B cell (primary cell): ENCODE measurements at regions not wholly inside any gene's neighbourhood (a gene's known extent, or its start where the extent isn't known, plus 50 kb on each side); places are given as distances from the start of the nearest gene placed in this dataset.

Source experiments
- ATAC-seq: fragments of 200-7000 bp; cut with Tn5 transposase; one replicate; pipeline ENCODE4 v1.10.0; 2021; ENCODE audit warnings: low read depth, mild to moderate bottlenecking, moderate number of reproducible peaks, moderate library complexity
- CTCF ChIA-PET: fragments of 350-600 bp; sonication (Branson Sonifier 250); formaldehyde crosslinking; loops from one replicate; lab custom pipeline; 2021; ENCODE audit warnings: antibody characterized with exemption, inconsistent platforms; lab: Charles Lee
- POLR2A ChIA-PET: fragments of 350-600 bp; sonication (Branson Sonifier 250); formaldehyde crosslinking; loops from one replicate; lab custom pipeline; 2021; ENCODE audit warnings: antibody characterized with exemption; lab: Charles Lee
- DNase-seq: peaks from one replicate; pipeline ENCODE4 v3.0.0; 2013
- H2AFZ ChIP-seq: 2 replicates; pipeline ENCODE4 v1.6.1; 2012; ENCODE audit warnings: mild to moderate bottlenecking, low read depth, low read length; ENCODE audit not compliant: insufficient read depth, poor library complexity, severe bottlenecking
- H3K27ac ChIP-seq, 2 donors: 1 replicate in 1 of 2; 2 replicates in 1 of 2; pipeline ENCODE4 v1.5.1; 2012 to 2013; ENCODE audit warnings: low read length in 2 of 2, mild to moderate bottlenecking in 2 of 2, moderate library complexity in 1 of 2
- H3K27me3 ChIP-seq, 4 experiments: fragments of 200-600 bp in 1 of 4; sonication (generic) in 1 of 4; replicated peaks in 1 of 4; 1 replicate in 2 of 4; 2 replicates in 2 of 4; pipeline versions ENCODE4 v1.6.1 to v1.7.0; 2013 to 2016; ENCODE audit warnings: low read length in 3 of 4, mild to moderate bottlenecking in 2 of 4, mixed read lengths in 1 of 4, moderate library complexity in 1 of 4; ENCODE audit not compliant: insufficient read depth in 4 of 4, control insufficient read depth in 3 of 4; ENCODE audit errors: control extremely low read depth in 1 of 4
- H3K36me3 ChIP-seq, 2 experiments: replicated peaks in 1 of 2; 1 replicate in 1 of 2; 2 replicates in 1 of 2; pipeline versions ENCODE4 v1.6.1 to v1.7.1; 2013; ENCODE audit warnings: low read length in 1 of 2; ENCODE audit not compliant: insufficient read depth in 2 of 2, control insufficient read depth in 1 of 2; ENCODE audit errors: control extremely low read depth in 1 of 2, extremely low read depth in 1 of 2
- H3K4me1 ChIP-seq, 2 donors: fragments of 200-600 bp in 1 of 2; sonication (generic) in 1 of 2; 1 replicate in 1 of 2; 2 replicates in 1 of 2; pipeline versions ENCODE4 v1.5.1 to v1.6.1; 2013 to 2017; ENCODE audit warnings: low read length in 2 of 2; ENCODE audit not compliant: control insufficient read depth in 2 of 2, insufficient read depth in 2 of 2
- H3K4me2 ChIP-seq: replicated peaks from 2 replicates; pipeline ENCODE3; 2012; ENCODE audit warnings: mild to moderate bottlenecking, low read depth, low read length; ENCODE audit not compliant: poor library complexity, severe bottlenecking
- H3K4me3 ChIP-seq, 5 experiments: fragments of 200-600 bp in 1 of 5; sonication (generic) in 1 of 5; 1 replicate in 3 of 5; 2 replicates in 2 of 5; pipeline versions ENCODE4 v1.5.1 to v1.7.0; 2011 to 2016; ENCODE audit warnings: low read length in 4 of 5, mild to moderate bottlenecking in 4 of 5, low read depth in 2 of 5, control low read depth in 1 of 5, moderate library complexity in 1 of 5; ENCODE audit not compliant: insufficient read depth in 1 of 5; ENCODE audit errors: control extremely low read depth in 1 of 5, extremely low read depth in 1 of 5
- H3K79me2 ChIP-seq: fragments of 200-600 bp; sonication (generic); one replicate; pipeline ENCODE4 v1.6.0; 2016; ENCODE audit warnings: low read length; ENCODE audit not compliant: control insufficient read depth, insufficient read depth
- H3K9ac ChIP-seq: fragments of 200-600 bp; sonication (generic); 2 replicates; pipeline ENCODE4 v1.6.1; 2017; ENCODE audit warnings: mild to moderate bottlenecking, low read length, moderate library complexity
- H3K9me3 ChIP-seq, 3 donors: one replicate each; pipeline versions ENCODE4 v1.6.1 to v1.7.1; 2013; ENCODE audit warnings: low read length in 2 of 3; ENCODE audit not compliant: control insufficient read depth in 2 of 3, insufficient read depth in 1 of 3; ENCODE audit errors: control extremely low read depth in 1 of 3
- H4K20me1 ChIP-seq: 2 replicates; pipeline ENCODE4 v1.6.0; 2012; ENCODE audit warnings: mild to moderate bottlenecking, low read length; ENCODE audit not compliant: insufficient read depth, control insufficient read depth, poor library complexity, severe bottlenecking
- H3K27ac Mint-ChIP-seq: one replicate; pipeline ENCODE4 v1.8.0; 2021; ENCODE audit warnings: mixed read lengths
- H3K27me3 Mint-ChIP-seq: one replicate; pipeline ENCODE4 v1.8.0; 2021; ENCODE audit warnings: mixed read lengths
- H3K4me1 Mint-ChIP-seq: one replicate; pipeline ENCODE4 v1.8.0; 2021; ENCODE audit warnings: mixed read lengths
- H3K4me3 Mint-ChIP-seq: one replicate; pipeline ENCODE4 v1.8.0; 2021; ENCODE audit warnings: mixed read lengths
- H3K9me3 Mint-ChIP-seq: one replicate; pipeline ENCODE4 v1.8.0; 2022; ENCODE audit warnings: mixed read lengths; ENCODE audit not compliant: insufficient read depth
- CTCF ChIP-seq: fragments of 200-600 bp; IDR thresholded peaks from one replicate; pipeline ENCODE4 v1.8.0; 2022; ENCODE audit warnings: antibody characterized with exemption, mild to moderate bottlenecking
- EZH2 ChIP-seq: IDR thresholded peaks from 2 replicates; pipeline ENCODE4 v1.6.1; 2012; ENCODE audit warnings: borderline replicate concordance, low read depth, mild to moderate bottlenecking, moderate library complexity, low read length; ENCODE audit not compliant: insufficient read depth, poor library complexity, severe bottlenecking
- WGBS: methylation state at CpG from one replicate; pipeline ENCODE4 v1.1.5; 2013; ENCODE audit warnings: missing lambda C conversion rate; ENCODE audit not compliant: insufficient coverage; 5-methylcytosine and 5-hydroxymethylcytosine counted together
- intact Hi-C: fragments of 100-400 bp; cut with micrococcal nuclease; formaldehyde crosslinking; loops from one replicate; pipeline ENCODE4 v1.10.0; 2022

- CTCF ChIA-PET, result no interaction called here
- Histone ChIP-seq H3K9me3 (peaks cover 0 to 4% (median 1%) of the 10 kb centered on the region in 3 donors), H3K27ac (no peak overlapping the region), H3K36me3 (no peaks in the 10 kb centered on the region), H3K4me2 (no peak overlapping the region), H3K4me3 (no peak overlapping the region), H2AFZ (no peak overlapping the region), H3K9ac (no peak overlapping the region), H3K79me2 (no peaks in the 10 kb centered on the region), H3K27me3 (peaks cover 0 to 2% (median 0%) of the 10 kb centered on the region in 4 experiments), H4K20me1 (no peaks in the 10 kb centered on the region), H3K4me1 (no peaks in the 10 kb centered on the region)
- 20% methylated on average over 1 of the region's 1 CpG for WGBS
- DNase-seq (no peak), ATAC-seq (no peak)
- Mint-ChIP-seq H3K9me3 (no peaks in the 10 kb centered on the region), H3K4me1 (no peaks in the 10 kb centered on the region), H3K4me3 (no peak overlapping the region), H3K27ac (no peak overlapping the region), H3K27me3 (peaks cover 14% of the 10 kb centered on the region)
- intact Hi-C loops, result no loop called here
- POLR2A ChIA-PET, result no interaction called here
- no peak for TF ChIP-seq EZH2
- TF ChIP-seq CTCF, result no peak
These were observed 340.8 kb downstream of the PPP1R2C start for GRCh38 chrX:42437211-42437610.

GRCh38 chrX:42434458-42435166 is 343.4 kb downstream of the PPP1R2C start:
- H3K4me1 Mint-ChIP-seq, result no peaks in the 10 kb centered on the region
- Histone ChIP-seq H3K27me3 (peaks cover 0 to 2% (median 0%) of the 10 kb centered on the region in 4 experiments), H3K4me2 (no peak overlapping the region), H4K20me1 (no peaks in the 10 kb centered on the region), H3K36me3 (no peaks in the 10 kb centered on the region), H3K4me1 (no peaks in the 10 kb centered on the region), H3K9me3 (peaks cover 0 to 4% (median 0%) of the 10 kb centered on the region in 3 donors), H3K4me3 (no peak overlapping the region), H2AFZ (no peak overlapping the region), H3K9ac (no peak overlapping the region), H3K79me2 (no peaks in the 10 kb centered on the region), H3K27ac (no peak overlapping the region)
- DNase-seq (no peak), ATAC-seq (no peak)
- no peak overlapping the region for H3K4me3 Mint-ChIP-seq
- peaks cover 14% of the 10 kb centered on the region for H3K27me3 Mint-ChIP-seq
- 100% methylated on average over 3 of the region's 4 CpGs for whole genome bisulfite sequencing
- no peak overlapping the region for H3K27ac Mint-ChIP-seq
- POLR2A ChIA-PET, result no interaction called here
- CTCF ChIA-PET, result no interaction called here
- TF ChIP-seq EZH2 (no peak), CTCF (no peak)
- intact Hi-C loops, result no loop called here
- no peaks in the 10 kb centered on the region for H3K9me3 Mint-ChIP-seq
